CD14-positive monocyte (primary cell): ENCODE measurements at regions not wholly inside any gene's neighbourhood (a gene's known extent, or its start where the extent isn't known, plus 50 kb on each side); places are given as distances from the start of the nearest gene placed in this dataset.
A peak's percentile ranks its signal among the peaks of the same experiment; 100 is the strongest.

Source experiments
- DNase-seq, 3 donors: peaks; one replicate each; pipeline ENCODE4 v3.0.0-alpha.2; 2011 to 2022
- H2AFZ ChIP-seq: 2 replicates; pipeline ENCODE4 v1.6.0; 2012; ENCODE audit warnings: mild to moderate bottlenecking, low read depth, low read length, inconsistent platforms; ENCODE audit not compliant: insufficient read depth, poor library complexity, severe bottlenecking
- H3K27ac ChIP-seq, 2 donors: 1 replicate in 1 of 2; 2 replicates in 1 of 2; pipeline ENCODE4 v1.5.1; 2012 to 2013; ENCODE audit warnings: low read length in 2 of 2, control low read depth in 1 of 2, inconsistent platforms in 1 of 2, low read depth in 1 of 2, mild to moderate bottlenecking in 1 of 2
- H3K27me3 ChIP-seq, 2 donors: one replicate each; pipeline versions ENCODE4 v1.6.0 to v1.6.1; 2011 to 2013; ENCODE audit warnings: low read length in 2 of 2; ENCODE audit not compliant: control insufficient read depth in 2 of 2, insufficient read depth in 2 of 2
- H3K36me3 ChIP-seq, 2 donors: replicated peaks in 1 of 2; 1 replicate in 1 of 2; 2 replicates in 1 of 2; pipeline versions ENCODE4 v1.5.1 to v1.6.1; 2012 to 2013; ENCODE audit warnings: low read length in 2 of 2, control low read depth in 1 of 2, inconsistent platforms in 1 of 2, mild to moderate bottlenecking in 1 of 2; ENCODE audit not compliant: insufficient read depth in 2 of 2, control insufficient read depth in 1 of 2
- H3K4me1 ChIP-seq, 2 donors: 1 replicate in 1 of 2; 2 replicates in 1 of 2; pipeline versions ENCODE4 v1.5.1 to v1.6.1; 2012 to 2013; ENCODE audit warnings: low read length in 2 of 2, control low read depth in 1 of 2, inconsistent platforms in 1 of 2, mild to moderate bottlenecking in 1 of 2, moderate library complexity in 1 of 2; ENCODE audit not compliant: insufficient read depth in 2 of 2, control insufficient read depth in 1 of 2
- H3K4me2 ChIP-seq: replicated peaks from 2 replicates; pipeline ENCODE3; 2012; ENCODE audit warnings: low read length, moderate library complexity, mild to moderate bottlenecking; ENCODE audit not compliant: poor library complexity, severe bottlenecking; ENCODE audit errors: extremely low read depth
- H3K4me3 ChIP-seq, 3 experiments: fragments of 200-600 bp in 1 of 3; sonication (generic) in 1 of 3; replicated peaks in 1 of 3; 1 replicate in 2 of 3; 2 replicates in 1 of 3; pipeline ENCODE4 v1.5.1; 2011 to 2013; ENCODE audit warnings: low read length in 3 of 3, mild to moderate bottlenecking in 3 of 3, control low read depth in 2 of 3, low read depth in 2 of 3, inconsistent platforms in 1 of 3, moderate library complexity in 1 of 3
- H3K79me2 ChIP-seq: 2 replicates; pipeline ENCODE4 v1.6.0; 2012; ENCODE audit warnings: mild to moderate bottlenecking, control low read depth, inconsistent platforms, low read length, moderate library complexity; ENCODE audit not compliant: insufficient read depth
- H3K9ac ChIP-seq: 2 replicates; pipeline ENCODE4 v1.6.0; 2017; ENCODE audit warnings: low read length, mild to moderate bottlenecking; ENCODE audit not compliant: insufficient read depth, poor library complexity, severe bottlenecking
- H3K9me3 ChIP-seq, 2 donors: replicated peaks in 1 of 2; 1 replicate in 1 of 2; 2 replicates in 1 of 2; pipeline versions ENCODE4 v1.5.1 to v1.6.1; 2012 to 2013; ENCODE audit warnings: low read length in 2 of 2, control low read depth in 1 of 2; ENCODE audit not compliant: control insufficient read depth in 1 of 2, insufficient read depth in 1 of 2
- H4K20me1 ChIP-seq: 2 replicates; pipeline ENCODE4 v1.6.0; 2012; ENCODE audit warnings: mild to moderate bottlenecking, low read length, control low read depth, moderate library complexity; ENCODE audit not compliant: insufficient read depth
- H3K27ac Mint-ChIP-seq, 7 donors: one replicate each; pipeline ENCODE4 v1.8.0; 2020; ENCODE audit warnings: mild to moderate bottlenecking in 7 of 7, mixed read lengths in 7 of 7, moderate library complexity in 6 of 7, inconsistent platforms in 2 of 7
- H3K27me3 Mint-ChIP-seq, 3 donors: one replicate each; pipeline ENCODE4 v1.8.0; 2021 to 2022; ENCODE audit warnings: low read depth in 3 of 3, mild to moderate bottlenecking in 3 of 3, mixed read lengths in 3 of 3, moderate library complexity in 3 of 3, inconsistent platforms in 1 of 3
- H3K36me3 Mint-ChIP-seq, 2 donors: one replicate each; pipeline ENCODE4 v1.8.0; 2020; ENCODE audit warnings: mixed read lengths in 2 of 2, inconsistent platforms in 1 of 2, mild to moderate bottlenecking in 1 of 2
- H3K4me1 Mint-ChIP-seq: one replicate; pipeline ENCODE4 v1.8.0; 2020; ENCODE audit warnings: mild to moderate bottlenecking, mixed read lengths
- H3K4me3 Mint-ChIP-seq, 2 donors: one replicate each; pipeline ENCODE4 v1.8.0; 2020; ENCODE audit warnings: mild to moderate bottlenecking in 2 of 2, mixed read lengths in 2 of 2, moderate library complexity in 1 of 2
- H3K9me3 Mint-ChIP-seq, 7 donors: one replicate each; pipeline ENCODE4 v1.8.0; 2020 to 2022; ENCODE audit warnings: mixed read lengths in 7 of 7, mild to moderate bottlenecking in 6 of 7, moderate library complexity in 6 of 7, inconsistent platforms in 2 of 7
- CTCF ChIP-seq: fragments of 200-600 bp; IDR thresholded peaks from one replicate; pipeline ENCODE4 v1.8.0; 2022; ENCODE audit warnings: antibody characterized with exemption, mild to moderate bottlenecking
- WGBS: methylation state at CpG from one replicate; pipeline ENCODE4 v1.1.5; 2013; ENCODE audit warnings: missing lambda C conversion rate; ENCODE audit not compliant: insufficient coverage; 5-methylcytosine and 5-hydroxymethylcytosine counted together
- intact Hi-C, 2 donors: fragments of 100-400 bp; cut with micrococcal nuclease; formaldehyde crosslinking; loops; one replicate each; pipeline versions ENCODE4 v1.15.0 to v1.15.1; 2023

GRCh38 chr17:79154446-79154845, 79.8 kb downstream of the ENGASE start:
- no peaks in the 10 kb centered on the region for H3K4me1 Mint-ChIP-seq

GRCh38 chr17:79153367-79154130, 78.9 kb downstream of the ENGASE start:
- no peaks in the 10 kb centered on the region for H4K20me1 ChIP-seq
- no peak overlapping the region for H3K27ac ChIP-seq
- no peaks in the 10 kb centered on the region for H3K79me2 ChIP-seq
- no peak for DNase-seq
- H3K9ac ChIP-seq, result no peak overlapping the region
- 71% methylated on average over 8 of the region's 14 CpGs for WGBS
- Mint-ChIP-seq H3K36me3 (no peaks in the 10 kb centered on the region), H3K4me3 (no peak overlapping the region), H3K9me3 (peaks cover 0 to 2% (median 0%) of the 10 kb centered on the region in 7 donors), H3K4me1 (no peaks in the 10 kb centered on the region), H3K27me3 (peaks cover 6 to 8% (median 7%) of the 10 kb centered on the region in 3 donors), H3K27ac (no peak overlapping the region)
- H2AFZ ChIP-seq, result no peak overlapping the region
- no peaks in the 10 kb centered on the region for H3K36me3 ChIP-seq
- intact Hi-C loops, result no loop called here
- H3K4me1 ChIP-seq, result no peaks in the 10 kb centered on the region
- TF ChIP-seq CTCF, result no peak
- no peaks in the 10 kb centered on the region for H3K9me3 ChIP-seq
- no peaks in the 10 kb centered on the region for H3K27me3 ChIP-seq
- H3K4me2 ChIP-seq, result no peak overlapping the region
- no peak overlapping the region for H3K4me3 ChIP-seq

More at GRCh38 chr17:79154446-79154845, 79.8 kb downstream of the ENGASE start:
- H4K20me1 ChIP-seq, result no peaks in the 10 kb centered on the region
- no peak overlapping the region for H3K4me3 ChIP-seq
- no peak for TF ChIP-seq CTCF
- no peaks in the 10 kb centered on the region for H3K9me3 ChIP-seq
- H3K9ac ChIP-seq, result no peak overlapping the region
- H3K27me3 Mint-ChIP-seq, result peaks cover 6 to 8% (median 7%) of the 10 kb centered on the region in 3 donors
- H3K27ac Mint-ChIP-seq, result peak overlapping the region in 1 of 7 donors; percentile 50
- intact Hi-C loops, result no loop called here
- H3K9me3 Mint-ChIP-seq, result peaks cover 0 to 2% (median 0%) of the 10 kb centered on the region in 7 donors
- no peak overlapping the region for H2AFZ ChIP-seq
- no peaks in the 10 kb centered on the region for H3K36me3 ChIP-seq
- no peak overlapping the region for H3K4me2 ChIP-seq
- no peak overlapping the region for H3K27ac ChIP-seq
- 66% methylated on average over 12 of the region's 14 CpGs for WGBS
- H3K79me2 ChIP-seq, result no peaks in the 10 kb centered on the region
- H3K36me3 Mint-ChIP-seq, result no peaks in the 10 kb centered on the region
- no peaks in the 10 kb centered on the region for H3K4me1 ChIP-seq
- H3K27me3 ChIP-seq, result no peaks in the 10 kb centered on the region
- no peak for DNase-seq
- H3K4me3 Mint-ChIP-seq, result no peak overlapping the region
